Activated T-cell treated with anti-CD3 and anti-CD28 coated beads, Interleukin-2, amount 50 U/mL, for 4 hours (primary cell): ENCODE measurements at regions not wholly inside any gene's neighbourhood (a gene's known extent, or its start where the extent isn't known, plus 50 kb on each side); places are given as distances from the start of the nearest gene placed in this dataset.

Experiments used
- ATAC-seq, 2 donors: fragments of 200-7000 bp; cut with Tn5 transposase; one replicate each; pipeline ENCODE4 v1.10.0; 2021
- DNase-seq: peaks from one replicate; pipeline ENCODE4 v3.0.0-alpha.2; 2020
- H3K27me3 Mint-ChIP-seq: one replicate; pipeline ENCODE4 v1.8.0; 2021; ENCODE audit warnings: low read depth, mixed read lengths
- H3K36me3 Mint-ChIP-seq: one replicate; pipeline ENCODE4 v1.8.0; 2022; ENCODE audit warnings: mixed read lengths; ENCODE audit not compliant: insufficient read depth
- H3K4me1 Mint-ChIP-seq: one replicate; pipeline ENCODE4 v1.8.0; 2021; ENCODE audit warnings: low read depth, mixed read lengths
- H3K4me3 Mint-ChIP-seq: one replicate; pipeline ENCODE4 v1.8.0; 2021; ENCODE audit warnings: mild to moderate bottlenecking, moderate library complexity, mixed read lengths
- H3K9me3 Mint-ChIP-seq: one replicate; pipeline ENCODE4 v1.8.0; 2021; ENCODE audit warnings: mixed read lengths

- H3K4me1 Mint-ChIP-seq = no peaks in the 10 kb centered on the region
These were observed 177.7 kb upstream of the IRS2 start for GRCh38 chr13:109963960-109964563.

DNA sequence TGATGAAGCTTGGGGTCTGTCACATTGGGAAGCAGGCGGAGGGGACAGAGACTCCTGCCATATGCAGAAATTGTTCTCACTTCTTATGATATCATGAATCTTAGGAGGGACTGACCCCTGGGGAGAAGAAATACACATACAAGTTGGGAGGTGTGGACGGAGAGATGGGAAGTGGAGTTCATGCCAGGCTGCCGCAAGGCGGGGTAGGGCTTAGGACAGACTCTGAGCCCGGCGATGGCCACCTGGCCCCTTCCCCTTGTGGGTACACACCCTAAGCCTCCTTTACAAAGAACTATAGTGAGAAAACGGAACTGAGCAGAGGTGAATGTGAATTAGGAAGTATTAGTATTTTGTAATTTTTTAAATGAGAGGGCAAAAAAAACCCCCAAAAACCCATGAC is 177.0 kb upstream of the IRS2 start:
- Mint-ChIP-seq H3K36me3 (no peaks in the 10 kb centered on the region), H3K27me3 (peaks cover 10% of the 10 kb centered on the region), H3K4me3 (no peak overlapping the region), H3K9me3 (no peaks in the 10 kb centered on the region), H3K4me1 (no peaks in the 10 kb centered on the region)
- DNase-seq = no peak
- ATAC-seq = no peak

More at GRCh38 chr13:109963960-109964563, 177.7 kb upstream of the IRS2 start:
- no peaks in the 10 kb centered on the region for H3K9me3 Mint-ChIP-seq
- no peaks in the 10 kb centered on the region for H3K36me3 Mint-ChIP-seq
- DNase-seq (no peak), ATAC-seq (no peak)
- H3K27me3 Mint-ChIP-seq = peaks cover 10% of the 10 kb centered on the region
- H3K4me3 Mint-ChIP-seq = no peak overlapping the region

GRCh38 chr13:109959903-109960302 is 173.5 kb upstream of the IRS2 start:
- Mint-ChIP-seq H3K4me1 (no peaks in the 10 kb centered on the region), H3K9me3 (peaks cover 5% of the 10 kb centered on the region), H3K36me3 (no peaks in the 10 kb centered on the region), H3K27me3 (peaks cover 10% of the 10 kb centered on the region), H3K4me3 (no peak overlapping the region)
- no peak for DNase-seq
- no peak for ATAC-seq

DNA sequence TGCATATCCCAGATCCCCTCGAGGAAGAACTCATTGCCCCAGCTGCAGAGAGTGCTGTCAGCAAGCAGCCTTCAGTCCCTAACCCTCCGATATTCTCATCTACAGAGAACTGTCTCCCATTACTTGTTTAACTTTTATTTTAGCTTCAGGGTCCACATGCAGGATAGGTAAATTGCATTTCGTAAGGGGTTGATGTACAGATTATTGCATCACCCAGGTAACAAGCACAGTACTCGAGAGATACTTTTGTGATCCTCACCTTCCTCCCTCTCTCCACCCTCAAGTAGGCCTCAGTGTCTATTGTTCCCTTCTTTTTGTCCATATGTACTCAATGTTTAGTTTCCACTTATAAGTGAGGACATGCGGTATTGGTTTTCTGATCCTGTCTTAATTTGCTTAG is 171.5 kb upstream of the IRS2 start:
- H3K27me3 Mint-ChIP-seq = peaks cover 2% of the 10 kb centered on the region
- H3K4me3 Mint-ChIP-seq = no peak overlapping the region
- no peaks in the 10 kb centered on the region for H3K36me3 Mint-ChIP-seq

GRCh38 chr13:109955598-109955997 is 169.2 kb upstream of the IRS2 start:
- DNase-seq (no peak), ATAC-seq (no peak)
- Mint-ChIP-seq H3K4me1 (no peaks in the 10 kb centered on the region), H3K9me3 (peaks cover 9% of the 10 kb centered on the region), H3K36me3 (no peaks in the 10 kb centered on the region), H3K4me3 (no peak overlapping the region), H3K27me3 (peaks cover 2% of the 10 kb centered on the region)

More for the DNA sequence above, 171.5 kb upstream of the IRS2 start:
- H3K4me1 Mint-ChIP-seq = no peaks in the 10 kb centered on the region
- H3K9me3 Mint-ChIP-seq = peaks cover 9% of the 10 kb centered on the region
- ATAC-seq (no peak), DNase-seq (no peak)

DNA sequence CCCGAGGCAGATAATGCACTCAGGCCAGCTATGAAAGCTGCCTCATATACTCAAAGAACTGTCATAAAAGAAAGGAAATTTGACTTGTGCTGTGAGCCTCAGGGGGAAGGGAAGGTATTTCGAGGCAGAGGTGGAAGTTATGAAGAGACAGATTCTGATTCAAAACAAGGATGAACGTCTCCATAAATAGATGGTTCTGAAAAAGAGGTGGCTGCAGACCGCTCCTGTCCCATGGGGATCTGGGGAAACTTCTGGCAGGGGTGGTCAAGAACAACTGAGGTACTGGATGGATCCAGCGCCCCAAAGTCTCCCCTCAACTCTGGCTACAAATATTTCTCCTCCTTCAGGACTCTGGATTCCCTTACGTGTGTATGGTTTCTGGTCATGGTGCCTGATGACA is 168.1 kb upstream of the IRS2 start:
- no peak for ATAC-seq
- no peaks in the 10 kb centered on the region for H3K4me1 Mint-ChIP-seq
- H3K27me3 Mint-ChIP-seq = peaks cover 2% of the 10 kb centered on the region
- DNase-seq = no peak
- no peaks in the 10 kb centered on the region for H3K36me3 Mint-ChIP-seq
- peaks cover 9% of the 10 kb centered on the region for H3K9me3 Mint-ChIP-seq
- no peak overlapping the region for H3K4me3 Mint-ChIP-seq

DNA sequence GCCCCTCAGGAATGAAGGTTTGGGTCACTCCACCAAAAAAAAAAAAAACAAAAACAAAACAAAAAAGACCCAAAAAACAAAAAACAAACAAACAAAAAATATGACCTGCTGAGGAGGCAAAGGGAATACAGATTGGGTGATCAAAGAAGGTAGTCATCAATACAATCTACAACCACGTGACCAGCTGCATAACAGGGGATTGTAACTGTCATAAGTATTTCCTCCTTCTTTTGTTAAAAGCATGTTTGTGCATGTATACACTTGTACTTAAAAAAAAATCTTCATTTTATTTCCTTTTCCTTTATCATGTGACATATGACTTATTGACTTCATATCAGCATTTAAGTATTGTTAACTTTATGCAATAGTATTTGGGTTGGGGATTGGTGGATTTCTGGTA is 165.1 kb upstream of the IRS2 start:
- ATAC-seq (no peak), DNase-seq (no peak)
- Mint-ChIP-seq H3K9me3 (peaks cover 3% of the 10 kb centered on the region), H3K4me3 (no peak overlapping the region), H3K4me1 (no peaks in the 10 kb centered on the region), H3K27me3 (peaks cover 2% of the 10 kb centered on the region), H3K36me3 (no peaks in the 10 kb centered on the region)

DNA sequence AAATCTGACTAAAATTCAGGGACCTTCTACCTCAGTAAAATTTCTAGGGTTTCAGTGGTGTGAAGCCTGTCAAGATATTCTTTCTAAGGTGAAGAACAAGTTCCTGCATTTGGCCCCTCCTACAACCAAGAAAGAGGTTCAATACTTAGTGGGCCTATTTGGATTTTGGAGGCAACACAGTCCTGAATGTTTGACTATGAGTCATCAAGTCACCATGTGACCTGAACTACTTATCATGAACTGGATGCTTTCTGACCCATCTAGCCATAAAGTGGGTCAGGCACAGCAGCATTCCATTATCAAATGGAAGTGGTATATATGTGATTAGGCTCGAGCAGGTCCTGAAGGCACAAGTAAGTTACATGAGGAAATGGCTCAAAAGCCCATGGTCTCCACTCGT is 163.0 kb upstream of the IRS2 start:
- ATAC-seq (no peak), DNase-seq (no peak)
- H3K4me3 Mint-ChIP-seq = no peak overlapping the region
- no peaks in the 10 kb centered on the region for H3K36me3 Mint-ChIP-seq
- peaks cover 2% of the 10 kb centered on the region for H3K27me3 Mint-ChIP-seq
- peaks cover 3% of the 10 kb centered on the region for H3K9me3 Mint-ChIP-seq
- no peaks in the 10 kb centered on the region for H3K4me1 Mint-ChIP-seq

- no peak for DNase-seq
- Mint-ChIP-seq H3K4me1 (no peaks in the 10 kb centered on the region), H3K4me3 (no peak overlapping the region), H3K36me3 (no peaks in the 10 kb centered on the region), H3K9me3 (no peaks in the 10 kb centered on the region), H3K27me3 (peaks cover 4% of the 10 kb centered on the region)
- no peak for ATAC-seq
These were observed 160.6 kb upstream of the IRS2 start for GRCh38 chr13:109947006-109947405.

DNA sequence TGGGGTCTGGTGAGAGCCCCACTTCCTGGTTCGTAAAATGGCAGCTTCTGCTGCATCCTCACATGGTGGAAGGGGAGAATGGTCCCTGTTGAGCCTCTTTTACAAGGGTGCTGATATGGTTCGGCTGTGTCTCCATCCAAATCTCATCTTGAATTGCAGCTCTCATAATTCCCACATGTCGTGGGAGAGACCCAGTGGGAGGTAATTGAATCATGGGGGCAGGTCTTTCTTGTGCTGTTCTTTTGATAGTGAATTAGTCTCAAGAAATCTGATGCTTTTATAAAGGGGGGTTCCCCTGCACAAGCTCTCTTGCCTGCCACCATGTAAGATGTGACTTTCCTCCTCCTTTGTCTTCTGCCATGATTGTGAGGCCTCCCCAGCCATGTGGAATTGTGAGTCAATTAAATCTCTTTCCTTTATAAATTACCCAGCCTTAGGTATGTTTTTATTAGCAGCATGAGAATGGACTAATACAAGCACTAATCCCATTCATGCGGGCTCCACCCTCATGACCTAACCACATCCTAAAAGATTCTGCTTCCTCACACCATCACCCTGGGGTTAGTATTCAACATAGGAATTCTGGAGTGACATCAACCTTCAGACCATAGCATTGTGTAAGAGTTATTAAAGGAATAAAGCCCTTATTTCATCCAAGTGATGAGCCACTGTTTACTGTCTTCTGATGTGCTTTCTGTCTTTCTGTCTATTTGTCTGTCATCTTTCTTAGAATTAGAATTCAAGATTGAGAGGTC is 159.0 kb upstream of the IRS2 start:
- no peak for ATAC-seq
- no peaks in the 10 kb centered on the region for H3K4me1 Mint-ChIP-seq
- no peak for DNase-seq
- peaks cover 4% of the 10 kb centered on the region for H3K27me3 Mint-ChIP-seq
- no peak overlapping the region for H3K4me3 Mint-ChIP-seq
- H3K9me3 Mint-ChIP-seq = no peaks in the 10 kb centered on the region
- H3K36me3 Mint-ChIP-seq = no peaks in the 10 kb centered on the region

GRCh38 chr13:109941951-109942350 is 155.6 kb upstream of the IRS2 start:
- no peaks in the 10 kb centered on the region for H3K9me3 Mint-ChIP-seq
- H3K36me3 Mint-ChIP-seq = no peaks in the 10 kb centered on the region
- DNase-seq (no peak), ATAC-seq (no peak)
- H3K4me3 Mint-ChIP-seq = no peak overlapping the region
- no peaks in the 10 kb centered on the region for H3K4me1 Mint-ChIP-seq
- peaks cover 4% of the 10 kb centered on the region for H3K27me3 Mint-ChIP-seq

- H3K4me1 Mint-ChIP-seq = no peaks in the 10 kb centered on the region
- H3K9me3 Mint-ChIP-seq = no peaks in the 10 kb centered on the region
- H3K4me3 Mint-ChIP-seq = no peak overlapping the region
- DNase-seq (no peak), ATAC-seq (no peak)
- no peaks in the 10 kb centered on the region for H3K36me3 Mint-ChIP-seq
- H3K27me3 Mint-ChIP-seq = peaks cover 4% of the 10 kb centered on the region
These were observed 154.8 kb upstream of the IRS2 start for GRCh38 chr13:109941221-109941620.

- no peaks in the 10 kb centered on the region for H3K4me1 Mint-ChIP-seq
- peaks cover 4% of the 10 kb centered on the region for H3K27me3 Mint-ChIP-seq
- no peaks in the 10 kb centered on the region for H3K36me3 Mint-ChIP-seq
- no peak overlapping the region for H3K4me3 Mint-ChIP-seq
- H3K9me3 Mint-ChIP-seq = no peaks in the 10 kb centered on the region
- ATAC-seq (no peak), DNase-seq (no peak)
These were observed 154.3 kb upstream of the IRS2 start for GRCh38 chr13:109940637-109941036.

GRCh38 chr13:109939838-109940237 is 153.5 kb upstream of the IRS2 start:
- no peaks in the 10 kb centered on the region for H3K4me1 Mint-ChIP-seq
- no peak overlapping the region for H3K4me3 Mint-ChIP-seq
- H3K9me3 Mint-ChIP-seq = no peaks in the 10 kb centered on the region
- DNase-seq = no peak
- no peaks in the 10 kb centered on the region for H3K36me3 Mint-ChIP-seq
- H3K27me3 Mint-ChIP-seq = peaks cover 4% of the 10 kb centered on the region
- no peak for ATAC-seq

DNA sequence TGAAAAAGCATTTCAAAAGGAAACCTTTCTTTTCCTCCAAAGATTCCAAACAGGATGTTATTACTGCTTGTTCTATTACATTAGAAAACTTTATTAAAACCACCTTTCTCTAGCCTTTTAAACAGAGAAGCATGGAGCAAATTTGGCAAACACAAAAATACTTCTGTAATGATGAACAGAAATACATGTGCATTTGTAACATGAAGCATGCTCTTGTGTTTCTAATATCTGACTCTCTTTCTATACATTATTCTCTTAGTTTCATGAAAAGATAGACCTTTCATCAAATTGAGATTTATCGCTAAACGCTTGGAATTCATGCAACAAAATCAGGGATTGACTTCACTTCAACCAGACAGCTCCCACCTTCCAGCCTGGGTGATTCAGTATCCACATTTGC is 152.8 kb upstream of the IRS2 start:
- DNase-seq (no peak), ATAC-seq (no peak)
- Mint-ChIP-seq H3K4me1 (no peaks in the 10 kb centered on the region), H3K4me3 (no peak overlapping the region), H3K9me3 (peaks cover 5% of the 10 kb centered on the region), H3K36me3 (no peaks in the 10 kb centered on the region), H3K27me3 (peaks cover 3% of the 10 kb centered on the region)
